Suprapubic skin (tissue), 3 donors: ENCODE measurements at regions not wholly inside any gene's neighbourhood (a gene's known extent, or its start where the extent isn't known, plus 50 kb on each side); places are given as distances from the start of the nearest gene placed in this dataset.

Experiments used
- POLR2A ChIP-seq, 2 donors: fragments of 450-650 bp; IDR thresholded peaks; one replicate each; pipeline ENCODE4 v1.6.1; 2017; ENCODE audit warnings: antibody characterized with exemption in 2 of 2, mild to moderate bottlenecking in 2 of 2, moderate library complexity in 2 of 2
- TF ChIP-seq, protein P1 (sequence below), 2 donors: fragments of 200-600 bp in 1 of 2; fragments of 450-650 bp in 1 of 2; sonication (generic) in 1 of 2; IDR thresholded peaks; one replicate each; pipeline ENCODE4 v1.5.1; 2016 to 2019; ENCODE audit warnings: antibody characterized with exemption in 2 of 2, mild to moderate bottlenecking in 1 of 2, moderate library complexity in 1 of 2

DNA sequence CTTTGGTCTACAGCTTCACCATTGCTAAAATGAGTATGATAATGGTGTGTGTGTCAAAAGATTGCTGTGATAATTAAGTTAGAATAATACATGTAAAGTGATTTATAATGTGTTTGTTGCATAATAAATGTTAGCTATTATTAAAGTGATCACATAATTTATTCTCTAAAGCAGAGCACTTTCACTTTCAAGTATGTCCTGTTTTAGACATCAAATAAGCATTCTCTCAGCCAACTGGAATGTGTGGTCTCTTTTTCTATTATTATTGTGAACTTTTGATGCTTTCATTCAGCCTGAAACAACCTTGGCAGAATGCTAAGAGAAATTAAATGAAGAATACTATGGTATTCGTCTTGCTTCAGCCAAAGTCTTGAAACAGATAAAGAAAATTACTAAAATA lies 102.8 kb upstream of the COL11A1 start:
- TF ChIP-seq, protein P1, sequence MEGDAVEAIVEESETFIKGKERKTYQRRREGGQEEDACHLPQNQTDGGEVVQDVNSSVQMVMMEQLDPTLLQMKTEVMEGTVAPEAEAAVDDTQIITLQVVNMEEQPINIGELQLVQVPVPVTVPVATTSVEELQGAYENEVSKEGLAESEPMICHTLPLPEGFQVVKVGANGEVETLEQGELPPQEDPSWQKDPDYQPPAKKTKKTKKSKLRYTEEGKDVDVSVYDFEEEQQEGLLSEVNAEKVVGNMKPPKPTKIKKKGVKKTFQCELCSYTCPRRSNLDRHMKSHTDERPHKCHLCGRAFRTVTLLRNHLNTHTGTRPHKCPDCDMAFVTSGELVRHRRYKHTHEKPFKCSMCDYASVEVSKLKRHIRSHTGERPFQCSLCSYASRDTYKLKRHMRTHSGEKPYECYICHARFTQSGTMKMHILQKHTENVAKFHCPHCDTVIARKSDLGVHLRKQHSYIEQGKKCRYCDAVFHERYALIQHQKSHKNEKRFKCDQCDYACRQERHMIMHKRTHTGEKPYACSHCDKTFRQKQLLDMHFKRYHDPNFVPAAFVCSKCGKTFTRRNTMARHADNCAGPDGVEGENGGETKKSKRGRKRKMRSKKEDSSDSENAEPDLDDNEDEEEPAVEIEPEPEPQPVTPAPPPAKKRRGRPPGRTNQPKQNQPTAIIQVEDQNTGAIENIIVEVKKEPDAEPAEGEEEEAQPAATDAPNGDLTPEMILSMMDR (IDR thresholded peaks at IDR 0.05): no peak
- no peak for TF ChIP-seq POLR2A (IDR thresholded peaks at IDR 0.05)
